CD4-positive, alpha-beta memory T cell (primary cell): ENCODE measurements at regions not wholly inside any gene's neighbourhood (a gene's known extent, or its start where the extent isn't known, plus 50 kb on each side); places are given as distances from the start of the nearest gene placed in this dataset.

Experiments
- CTCF ChIA-PET: fragments of 350-600 bp; sonication (Branson Sonifier 250); formaldehyde crosslinking; loops from one replicate; lab custom pipeline; 2021; ENCODE audit warnings: inconsistent platforms; ENCODE audit not compliant: partially characterized antibody; lab: Charles Lee
- POLR2A ChIA-PET: fragments of 350-600 bp; sonication (Branson Sonifier 250); formaldehyde crosslinking; loops from one replicate; lab custom pipeline; 2021; ENCODE audit not compliant: partially characterized antibody; lab: Charles Lee
- DNase-seq, 5 donors: peaks; one replicate each; pipeline versions ENCODE4 v3.0.0 to v3.0.0-alpha.2; 2020 to 2022; ENCODE audit warnings: mixed read lengths in 1 of 5
- H3K27ac ChIP-seq: one replicate; pipeline ENCODE4 v1.7.0; 2013; ENCODE audit warnings: low read depth, low read length
- H3K27me3 ChIP-seq: 2 replicates; pipeline ENCODE4 v1.7.0; 2013; ENCODE audit warnings: mild to moderate bottlenecking, low read length, moderate library complexity; ENCODE audit not compliant: insufficient read depth
- H3K36me3 ChIP-seq: 2 replicates; pipeline ENCODE4 v1.7.0; 2013; ENCODE audit warnings: mild to moderate bottlenecking, low read length, moderate library complexity; ENCODE audit not compliant: insufficient read depth
- H3K4me1 ChIP-seq: 2 replicates; pipeline ENCODE4 v1.7.0; 2013; ENCODE audit warnings: mild to moderate bottlenecking, low read length, moderate library complexity; ENCODE audit not compliant: insufficient read depth
- H3K4me3 ChIP-seq, 2 donors: one replicate each; pipeline ENCODE4 v1.7.0; 2013; ENCODE audit warnings: low read length in 2 of 2, mild to moderate bottlenecking in 1 of 2
- H3K9me3 ChIP-seq, 2 donors: one replicate each; pipeline ENCODE4 v1.7.0; 2013; ENCODE audit warnings: low read length in 2 of 2, control low read depth in 1 of 2; ENCODE audit not compliant: control insufficient read depth in 1 of 2
- H3K27ac Mint-ChIP-seq, 7 donors: one replicate each; pipeline ENCODE4 v1.8.0; 2020 to 2021; ENCODE audit warnings: mixed read lengths in 7 of 7, mild to moderate bottlenecking in 6 of 7, inconsistent platforms in 3 of 7, moderate library complexity in 3 of 7
- H3K27me3 Mint-ChIP-seq, 2 donors: one replicate each; pipeline ENCODE4 v1.8.0; 2020 to 2021; ENCODE audit warnings: mixed read lengths in 2 of 2
- H3K36me3 Mint-ChIP-seq, 2 donors: one replicate each; pipeline ENCODE4 v1.8.0; 2020 to 2021; ENCODE audit warnings: mixed read lengths in 2 of 2, inconsistent platforms in 1 of 2, mild to moderate bottlenecking in 1 of 2
- H3K4me1 Mint-ChIP-seq, 4 donors: one replicate each; pipeline ENCODE4 v1.8.0; 2020 to 2021; ENCODE audit warnings: mixed read lengths in 4 of 4, mild to moderate bottlenecking in 1 of 4
- H3K4me3 Mint-ChIP-seq, 8 donors: one replicate each; pipeline ENCODE4 v1.8.0; 2020 to 2021; ENCODE audit warnings: mixed read lengths in 8 of 8, mild to moderate bottlenecking in 7 of 8, moderate library complexity in 6 of 8, inconsistent platforms in 3 of 8
- H3K9me3 Mint-ChIP-seq, 8 donors: one replicate each; pipeline ENCODE4 v1.8.0; 2020 to 2021; ENCODE audit warnings: mixed read lengths in 8 of 8, mild to moderate bottlenecking in 5 of 8, inconsistent platforms in 3 of 8, moderate library complexity in 1 of 8
- intact Hi-C: fragments of 100-400 bp; cut with micrococcal nuclease; formaldehyde crosslinking; loops from one replicate; pipeline ENCODE4 v1.15.1; 2023

GRCh38 chr12:114215746-114216145 lies 190.2 kb downstream of the TBX5 start:
- CTCF ChIA-PET = no interaction called here
- Histone ChIP-seq H3K9me3 (no peaks in the 10 kb centered on the region), H3K4me3 (no peak overlapping the region), H3K27me3 (no peaks in the 10 kb centered on the region), H3K4me1 (no peaks in the 10 kb centered on the region), H3K27ac (no peak overlapping the region), H3K36me3 (no peaks in the 10 kb centered on the region)
- Mint-ChIP-seq H3K4me3 (no peak overlapping the region), H3K36me3 (no peaks in the 10 kb centered on the region), H3K4me1 (no peaks in the 10 kb centered on the region), H3K27me3 (peaks cover 0 to 1% of the 10 kb centered on the region in 2 donors), H3K27ac (no peak overlapping the region), H3K9me3 (peaks cover 0 to 9% (median 4%) of the 10 kb centered on the region in 8 donors)
- no peak for DNase-seq
- intact Hi-C loops = no loop called here
- POLR2A ChIA-PET = no interaction called here

GRCh38 chr12:114213055-114213581 lies 192.8 kb downstream of the TBX5 start:
- no peaks in the 10 kb centered on the region for H3K9me3 ChIP-seq
- no peak overlapping the region for H3K4me3 ChIP-seq
- Mint-ChIP-seq H3K27me3 (peaks cover 0 to 1% of the 10 kb centered on the region in 2 donors), H3K36me3 (no peaks in the 10 kb centered on the region), H3K4me1 (no peaks in the 10 kb centered on the region), H3K4me3 (no peak overlapping the region), H3K9me3 (peaks cover 0 to 5% (median 2%) of the 10 kb centered on the region in 8 donors), H3K27ac (no peak overlapping the region)
- H3K27me3 ChIP-seq = no peaks in the 10 kb centered on the region
- no peak for DNase-seq
- no peak overlapping the region for H3K27ac ChIP-seq
- no peaks in the 10 kb centered on the region for H3K36me3 ChIP-seq
- POLR2A ChIA-PET = no interaction called here
- no peaks in the 10 kb centered on the region for H3K4me1 ChIP-seq
- intact Hi-C loops = no loop called here
- CTCF ChIA-PET = no interaction called here

- ChIA-PET POLR2A (no interaction called here), CTCF (no interaction called here)
- intact Hi-C loops = no loop called here
- Mint-ChIP-seq H3K4me3 (no peak overlapping the region), H3K27me3 (peaks cover 0 to 2% of the 10 kb centered on the region in 2 donors), H3K27ac (no peak overlapping the region), H3K36me3 (no peaks in the 10 kb centered on the region), H3K4me1 (no peaks in the 10 kb centered on the region), H3K9me3 (peaks cover 0 to 3% (median 0%) of the 10 kb centered on the region in 8 donors)
- Histone ChIP-seq H3K27ac (no peak overlapping the region), H3K4me3 (no peak overlapping the region), H3K27me3 (no peaks in the 10 kb centered on the region), H3K4me1 (no peaks in the 10 kb centered on the region), H3K9me3 (no peaks in the 10 kb centered on the region), H3K36me3 (no peaks in the 10 kb centered on the region)
- DNase-seq = no peak
Measured at GRCh38 chr12:114209861-114210260, 196.1 kb downstream of the TBX5 start.

- intact Hi-C loops = no loop called here
Measured at GRCh38 chr12:114206525-114206924, 199.4 kb downstream of the TBX5 start.

GRCh38 chr12:114201794-114202193 lies 204.2 kb downstream of the TBX5 start:
- Mint-ChIP-seq H3K27ac (peak overlapping the region in 1 of 7 donors; percentile 72), H3K27me3 (peaks cover 2 to 4% of the 10 kb centered on the region in 2 donors), H3K9me3 (peaks cover 2 to 16% (median 4%) of the 10 kb centered on the region in 8 donors), H3K36me3 (no peaks in the 10 kb centered on the region), H3K4me1 (no peaks in the 10 kb centered on the region), H3K4me3 (no peak overlapping the region)
- no peaks in the 10 kb centered on the region for H3K9me3 ChIP-seq
- DNase-seq = no peak
- H3K27ac ChIP-seq = no peak overlapping the region
- no peak overlapping the region for H3K4me3 ChIP-seq
- intact Hi-C loops = loop anchor here (1.0 kb wide), 1 partner anchor 8 kb away; no protein-coding TSS in a partner anchor
- H3K27me3 ChIP-seq = no peaks in the 10 kb centered on the region
- ChIA-PET POLR2A (no interaction called here), CTCF (interaction anchor here (1.5 kb wide), 1 partner anchor 10 kb away, joined by 3 read pairs; no protein-coding TSS in a partner anchor)
- no peaks in the 10 kb centered on the region for H3K36me3 ChIP-seq
- no peaks in the 10 kb centered on the region for H3K4me1 ChIP-seq

More at GRCh38 chr12:114206525-114206924, 199.4 kb downstream of the TBX5 start:
- no peaks in the 10 kb centered on the region for H3K27me3 ChIP-seq
- Mint-ChIP-seq H3K36me3 (no peaks in the 10 kb centered on the region), H3K27ac (no peak overlapping the region), H3K4me1 (no peaks in the 10 kb centered on the region), H3K9me3 (no peaks in the 10 kb centered on the region), H3K4me3 (no peak overlapping the region), H3K27me3 (peaks cover 2 to 4% of the 10 kb centered on the region in 2 donors)
- H3K27ac ChIP-seq = no peak overlapping the region
- no peaks in the 10 kb centered on the region for H3K4me1 ChIP-seq
- no peaks in the 10 kb centered on the region for H3K9me3 ChIP-seq
- ChIA-PET POLR2A (no interaction called here), CTCF (no interaction called here)
- no peak overlapping the region for H3K4me3 ChIP-seq
- no peak for DNase-seq
- H3K36me3 ChIP-seq = no peaks in the 10 kb centered on the region

GRCh38 chr12:114194956-114195355 lies 211.0 kb downstream of the TBX5 start:
- CTCF ChIA-PET = no interaction called here
- H3K9me3 ChIP-seq = no peaks in the 10 kb centered on the region
- no peaks in the 10 kb centered on the region for H3K4me1 ChIP-seq
- Mint-ChIP-seq H3K36me3 (no peaks in the 10 kb centered on the region), H3K9me3 (peaks cover 2 to 14% (median 10%) of the 10 kb centered on the region in 8 donors), H3K27me3 (no peaks in the 10 kb centered on the region), H3K4me1 (no peaks in the 10 kb centered on the region), H3K27ac (no peak overlapping the region), H3K4me3 (no peak overlapping the region)
- no peak for DNase-seq
- no peak overlapping the region for H3K27ac ChIP-seq
- H3K27me3 ChIP-seq = no peaks in the 10 kb centered on the region
- intact Hi-C loops = no loop called here
- H3K4me3 ChIP-seq = no peak overlapping the region
- no peaks in the 10 kb centered on the region for H3K36me3 ChIP-seq
- POLR2A ChIA-PET = no interaction called here

- intact Hi-C loops = no loop called here
- H3K27me3 Mint-ChIP-seq = no peaks in the 10 kb centered on the region
- no peaks in the 10 kb centered on the region for H3K4me1 Mint-ChIP-seq
- no peak overlapping the region for H3K4me3 Mint-ChIP-seq
- no peaks in the 10 kb centered on the region for H3K4me1 ChIP-seq
- DNase-seq = no peak
- no peaks in the 10 kb centered on the region for H3K36me3 ChIP-seq
- H3K4me3 ChIP-seq = no peak overlapping the region
- H3K27ac Mint-ChIP-seq = no peak overlapping the region
- ChIA-PET CTCF (no interaction called here), POLR2A (no interaction called here)
- peaks cover 2 to 17% (median 8%) of the 10 kb centered on the region in 8 donors for H3K9me3 Mint-ChIP-seq
- H3K27me3 ChIP-seq = no peaks in the 10 kb centered on the region
- H3K9me3 ChIP-seq = no peaks in the 10 kb centered on the region
- no peaks in the 10 kb centered on the region for H3K36me3 Mint-ChIP-seq
- no peak overlapping the region for H3K27ac ChIP-seq
Measured at GRCh38 chr12:114194066-114194465, 211.9 kb downstream of the TBX5 start.
